HUDEP-2 (cell line): ENCODE measurements at regions not wholly inside any gene's neighbourhood (a gene's known extent, or its start where the extent isn't known, plus 50 kb on each side); places are given as distances from the start of the nearest gene placed in this dataset.

Source experiments
- DNase-seq, 76 experiments: peaks; one replicate each; lab custom pipeline; 2025; ENCODE audit not compliant: unreplicated experiment in 76 of 76; lab: John Stamatoyannopoulos, UW

GRCh38 chr2:146238254-146238966 is 1606.4 kb upstream of the ACVR2A start:
- DNase-seq = no peak

GRCh38 chr2:146235158-146235557 is 1609.7 kb upstream of the ACVR2A start:
- DNase-seq = no peak

GRCh38 chr2:146229508-146230155 is 1615.2 kb upstream of the ACVR2A start:
- DNase-seq = no peak

- no peak for DNase-seq
Measured at GRCh38 chr2:146228466-146229058, 1616.3 kb upstream of the ACVR2A start.

GRCh38 chr2:146228020-146228393 is 1616.8 kb upstream of the ACVR2A start:
- DNase-seq = no peak

GRCh38 chr2:146227152-146228019 is 1617.4 kb upstream of the ACVR2A start:
- DNase-seq = no peak

GRCh38 chr2:146226077-146226476 is 1618.8 kb upstream of the ACVR2A start:
- DNase-seq = no peak

DNA sequence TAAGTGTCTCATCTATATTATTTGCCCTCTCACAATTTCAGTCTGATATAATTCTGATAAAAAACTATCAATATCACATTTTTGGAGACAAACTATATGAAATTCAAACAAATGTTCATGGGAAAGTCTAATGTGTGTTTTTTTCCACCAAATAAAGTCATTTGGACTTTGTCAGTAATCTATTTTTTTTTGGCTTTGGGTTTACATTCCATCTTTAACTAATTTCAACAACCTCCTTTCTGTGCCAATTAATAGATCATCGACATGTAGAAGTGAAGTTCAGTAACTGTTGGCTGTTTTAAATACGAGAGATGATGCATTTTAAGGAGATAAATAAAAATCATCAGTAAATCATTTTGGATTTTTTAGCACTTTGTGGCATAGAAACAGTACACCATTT is 1623.0 kb upstream of the ACVR2A start:
- DNase-seq = no peak

GRCh38 chr2:146220957-146221356 is 1623.9 kb upstream of the ACVR2A start:
- no peak for DNase-seq

- no peak for DNase-seq
Measured at GRCh38 chr2:146214394-146214929, 1630.4 kb upstream of the ACVR2A start.

- no peak for DNase-seq
Measured at GRCh38 chr2:146213674-146214073, 1631.2 kb upstream of the ACVR2A start.

DNA sequence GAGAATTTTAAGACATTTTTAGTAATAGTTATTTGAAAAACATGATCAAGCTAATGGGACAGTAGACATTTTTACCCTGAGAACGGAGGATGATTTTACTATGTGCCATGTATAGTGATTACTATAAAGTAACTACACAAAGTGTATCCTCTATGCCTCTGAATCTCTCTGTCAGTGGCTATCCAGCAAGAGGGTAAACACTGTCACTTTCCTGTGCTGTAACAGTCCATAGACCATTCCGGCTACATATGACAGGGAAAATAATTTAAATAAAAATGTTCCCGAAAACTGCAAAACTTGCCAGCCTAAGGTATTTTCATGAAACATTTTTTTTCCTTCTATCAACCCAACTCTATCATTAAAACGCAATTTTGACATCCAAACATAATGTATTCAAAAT is 1632.2 kb upstream of the ACVR2A start:
- no peak for DNase-seq

- no peak for DNase-seq
Measured at GRCh38 chr2:146209842-146210275, 1635.0 kb upstream of the ACVR2A start.

DNA sequence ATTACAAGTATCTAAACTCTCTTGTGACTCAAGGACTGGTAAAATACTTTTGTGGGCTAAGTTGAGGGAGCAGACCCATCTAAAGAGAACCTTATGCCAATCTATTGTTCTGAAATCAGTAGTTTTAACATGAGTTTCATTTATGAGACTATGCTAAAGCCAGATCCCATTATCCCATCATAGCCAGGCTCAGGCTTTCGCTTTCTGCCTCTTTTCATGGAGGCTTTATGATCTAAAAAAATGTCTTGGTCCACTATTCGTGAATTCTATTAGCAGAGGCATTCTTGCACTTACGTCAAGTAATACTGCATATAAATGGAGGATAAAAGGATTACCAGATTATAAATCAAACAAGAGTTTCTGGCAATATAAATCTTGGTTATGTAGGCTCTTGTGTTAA is 1636.9 kb upstream of the ACVR2A start:
- DNase-seq = no peak

DNA sequence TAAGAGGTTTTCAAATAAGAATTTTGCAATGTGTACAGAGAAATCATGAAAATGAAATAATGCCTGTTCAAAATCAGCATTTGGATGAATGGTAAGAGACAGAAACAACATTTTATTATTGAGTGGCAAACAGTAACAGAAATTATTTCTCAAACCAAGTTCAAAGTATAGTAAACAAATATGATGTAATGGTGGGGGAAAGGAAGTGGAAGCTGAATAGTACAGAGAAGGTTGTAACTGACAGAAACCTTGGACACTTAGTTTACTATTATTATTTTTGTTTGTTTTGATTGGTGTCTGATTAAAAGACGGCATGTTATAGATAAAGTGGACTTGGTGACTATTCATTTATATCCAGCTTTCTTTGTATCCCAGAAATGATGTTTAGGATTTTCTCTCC is 1637.4 kb upstream of the ACVR2A start:
- DNase-seq = no peak

DNA sequence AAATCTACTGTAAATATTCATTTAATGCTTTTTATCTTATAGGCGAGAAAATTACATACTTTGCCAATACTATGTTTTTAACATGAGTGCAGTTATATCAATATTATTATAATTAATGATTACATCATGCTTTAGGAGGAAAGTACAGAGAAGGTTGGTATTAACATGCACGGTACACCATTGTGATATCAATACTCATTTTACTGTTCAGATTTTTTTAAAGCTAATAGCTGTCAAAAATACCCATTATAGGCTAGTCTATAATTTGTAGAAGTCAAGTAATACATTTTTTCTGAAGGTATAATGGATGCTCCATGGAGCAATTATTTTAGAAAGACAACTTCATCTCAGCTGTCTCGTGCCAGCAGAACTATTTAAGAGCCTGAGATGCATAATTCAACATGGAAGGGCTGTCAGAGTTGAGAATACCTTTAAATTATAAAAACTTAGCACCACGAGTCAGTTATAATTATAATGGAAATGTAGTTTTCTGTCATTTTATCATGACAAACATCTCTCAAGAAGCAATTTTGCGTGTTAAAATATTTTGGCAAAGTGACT is 1641.7 kb upstream of the ACVR2A start:
- no peak for DNase-seq

DNA sequence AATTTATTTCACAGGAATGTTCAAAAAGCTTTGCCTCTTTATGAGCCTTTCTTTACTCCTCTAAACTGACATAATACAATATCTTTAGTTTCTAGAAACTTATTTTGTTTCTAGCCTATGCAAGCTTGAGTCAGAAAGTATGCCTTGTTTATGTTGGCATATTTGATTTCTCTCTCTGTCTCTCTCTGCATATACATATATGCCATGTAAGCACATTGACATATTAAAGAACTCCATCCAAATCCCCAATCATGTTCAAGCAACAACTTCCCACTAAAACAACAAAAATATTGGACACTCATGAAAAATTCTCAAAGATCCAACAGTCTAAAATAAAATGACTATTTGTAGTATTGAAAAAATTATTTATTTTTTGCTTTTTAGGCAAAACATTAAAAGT is 1651.2 kb upstream of the ACVR2A start:
- no peak for DNase-seq

GRCh38 chr2:146189541-146189940 is 1655.3 kb upstream of the ACVR2A start:
- DNase-seq = no peak

DNA sequence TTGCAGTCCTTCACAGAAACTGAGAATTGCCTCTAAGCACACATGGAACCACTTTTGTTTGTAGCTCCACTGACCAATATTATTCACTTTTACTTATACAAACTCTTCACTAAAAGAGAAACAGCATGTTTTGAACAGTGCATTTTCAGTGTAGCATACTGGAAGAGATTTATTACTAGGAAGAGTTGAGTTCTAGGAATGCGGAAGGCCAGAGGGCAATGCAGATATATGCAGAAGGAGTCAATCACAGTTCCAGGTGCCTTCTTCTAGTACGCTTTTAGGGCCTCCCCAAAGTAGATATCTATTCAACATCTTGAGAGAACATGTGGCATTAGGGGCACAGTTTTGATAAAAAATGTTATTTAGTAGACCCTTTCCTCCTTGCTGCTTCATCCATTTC is 1654.0 kb upstream of the ZEB2 start:
- no peak for DNase-seq

GRCh38 chr2:146161256-146161882 is 1641.5 kb upstream of the ZEB2 start:
- no peak for DNase-seq
